Activated T-cell treated with anti-CD3 and anti-CD28 coated beads for 24 hours (primary cell): ENCODE measurements at regions not wholly inside any gene's neighbourhood (a gene's known extent, or its start where the extent isn't known, plus 50 kb on each side); places are given as distances from the start of the nearest gene placed in this dataset.
"Not testable (repeated sequence)": the region's sequence is repeated elsewhere in the genome, so short reads cannot be mapped to it uniquely, and the experiment has no call there.

Experiments
- DNase-seq: peaks from one replicate; pipeline ENCODE4 v3.0.0-alpha.2; 2020; ENCODE audit warnings: low read depth

DNA sequence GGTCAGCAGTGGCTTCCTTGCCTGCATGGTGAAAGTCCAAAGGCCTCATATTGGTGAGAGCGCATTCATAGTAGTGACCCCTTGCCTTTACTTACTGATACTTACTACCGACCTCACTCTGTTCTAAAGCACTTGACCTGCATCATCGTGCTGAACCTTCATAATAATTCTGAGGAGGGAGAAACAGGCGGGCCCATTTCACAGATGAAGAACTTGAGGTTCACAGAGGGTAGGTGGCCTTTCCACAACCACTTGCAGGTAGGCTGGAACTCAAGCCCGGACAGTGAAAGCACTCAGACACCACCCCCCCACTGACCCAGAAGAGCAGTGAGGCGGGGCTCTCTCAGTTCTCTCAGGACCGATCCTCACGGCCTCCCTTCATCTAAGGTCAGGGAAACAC lies 149.4 kb upstream of the CHST15 start:
- DNase-seq: no peak

DNA sequence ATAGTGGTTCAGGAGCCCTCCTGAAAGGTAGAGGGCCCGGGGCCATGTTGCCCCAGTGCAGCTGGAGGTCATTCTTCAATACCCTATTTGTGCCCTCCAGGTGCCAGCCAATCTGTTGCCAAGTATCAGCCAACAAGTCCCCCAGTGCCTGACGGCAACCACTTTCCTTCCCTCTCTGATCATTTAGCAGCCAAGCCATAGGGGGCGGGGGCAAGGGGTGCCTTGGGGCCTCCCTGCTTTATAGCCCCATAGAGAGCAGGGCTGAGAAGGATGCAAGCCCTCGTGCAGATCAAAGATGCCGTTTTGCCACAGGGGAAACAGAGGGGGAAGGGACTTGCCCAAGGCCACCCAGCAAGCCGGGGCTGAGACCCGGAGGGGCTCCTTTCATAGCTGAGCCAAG lies 149.0 kb upstream of the CHST15 start:
- no peak for DNase-seq

- DNase-seq: not testable (repeated sequence)
These were observed 148.1 kb upstream of the CHST15 start for GRCh38 chr10:124241510-124241909.

- DNase-seq: no peak
These were observed 147.5 kb upstream of the CHST15 start for GRCh38 chr10:124240839-124241291.

- no peak for DNase-seq
These were observed 146.3 kb upstream of the CHST15 start for GRCh38 chr10:124239696-124240095.

- DNase-seq: no peak
These were observed 145.7 kb upstream of the CHST15 start for GRCh38 chr10:124239134-124239533.

DNA sequence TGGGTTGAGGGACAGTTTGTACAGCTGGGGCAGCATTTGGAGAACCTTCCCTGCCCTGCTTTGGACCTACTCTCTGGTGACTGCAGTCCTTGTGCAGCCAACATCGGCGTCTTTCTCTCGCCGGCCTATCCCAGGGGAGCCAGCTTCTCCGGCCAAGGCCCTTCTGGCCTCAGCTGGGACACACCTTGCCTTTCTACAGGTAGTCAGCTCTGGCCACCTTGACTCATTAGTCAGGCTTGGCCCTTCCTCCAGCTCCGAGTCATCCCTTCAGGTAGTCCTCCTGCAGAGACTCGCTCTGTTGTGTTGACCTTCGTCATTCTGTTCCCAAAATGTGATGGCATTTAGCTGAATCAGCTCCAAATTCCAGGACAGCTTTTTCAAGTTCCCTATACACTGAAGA lies 145.0 kb upstream of the CHST15 start:
- no peak for DNase-seq

DNA sequence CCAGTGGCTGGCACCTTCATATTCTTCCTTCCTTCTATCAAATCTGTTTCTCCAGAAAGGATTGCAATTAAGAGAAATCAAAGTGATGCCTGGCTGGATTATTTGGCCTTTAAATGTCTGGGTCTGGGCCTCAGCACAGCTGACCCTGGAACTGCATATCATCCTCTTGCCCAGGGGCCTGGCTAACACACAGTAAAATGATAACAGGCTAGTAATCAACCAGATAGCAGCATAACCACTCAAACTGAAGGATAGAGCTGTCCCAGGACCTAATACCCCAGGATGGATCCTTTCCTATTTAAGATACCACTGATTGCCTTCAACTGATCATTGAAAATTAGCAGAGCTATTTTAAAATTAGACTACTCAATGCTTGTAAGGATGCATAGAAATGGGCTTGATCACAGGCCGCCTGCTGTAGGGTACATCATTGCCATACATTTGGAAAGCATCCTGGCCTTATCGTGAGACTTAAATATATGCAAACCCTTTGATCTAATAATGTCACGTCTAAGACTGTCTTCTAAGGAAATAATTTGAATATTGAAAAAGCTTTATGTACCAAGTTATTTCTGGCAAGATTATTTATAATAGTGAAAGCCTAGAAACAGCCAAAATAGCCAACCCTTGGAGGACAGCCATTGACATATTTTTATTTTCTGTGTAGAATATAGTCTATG lies 144.0 kb upstream of the CHST15 start:
- no peak for DNase-seq

DNA sequence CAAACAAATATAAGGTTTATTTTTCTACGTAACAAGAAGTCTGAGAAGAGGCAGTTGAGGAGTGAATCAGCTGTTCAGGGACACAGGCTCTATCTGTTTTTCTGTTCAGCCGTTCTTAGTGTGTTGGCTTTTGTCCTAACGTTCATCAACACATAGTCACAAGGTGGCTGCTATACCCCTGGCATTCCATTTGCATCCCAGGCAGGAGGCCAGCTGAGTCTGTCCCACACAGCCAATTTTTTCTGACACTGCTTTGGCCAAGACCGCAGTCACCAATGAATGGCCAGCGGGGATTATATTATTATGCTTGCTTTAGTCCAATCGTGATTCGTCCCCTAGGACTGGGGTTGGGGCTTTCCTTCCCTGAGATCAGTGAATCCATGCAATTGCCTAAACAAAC lies 143.4 kb upstream of the CHST15 start:
- no peak for DNase-seq

DNA sequence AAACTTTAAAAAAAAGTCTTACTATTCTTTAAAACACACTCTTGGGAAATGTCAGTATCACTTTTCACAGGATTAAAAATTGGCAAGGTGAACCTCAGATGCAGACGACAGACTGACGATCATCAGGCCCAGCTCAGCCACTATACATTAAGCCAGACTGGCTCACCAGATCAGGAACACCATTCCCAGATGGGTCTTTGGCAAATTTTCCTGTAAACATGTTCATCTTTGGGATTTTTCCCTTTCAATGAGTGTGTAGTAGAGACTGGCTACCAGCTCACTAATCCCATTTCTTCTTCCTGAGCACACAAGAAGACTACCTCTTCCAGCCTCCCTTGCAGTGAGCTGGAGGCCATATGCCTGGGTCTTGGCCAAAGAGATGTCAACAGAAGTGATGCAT lies 142.7 kb upstream of the CHST15 start:
- DNase-seq: no peak

- DNase-seq: no peak
These were observed 141.8 kb upstream of the CHST15 start for GRCh38 chr10:124235232-124235631.

- no peak for DNase-seq
These were observed 140.2 kb upstream of the CHST15 start for GRCh38 chr10:124233546-124234138.

DNA sequence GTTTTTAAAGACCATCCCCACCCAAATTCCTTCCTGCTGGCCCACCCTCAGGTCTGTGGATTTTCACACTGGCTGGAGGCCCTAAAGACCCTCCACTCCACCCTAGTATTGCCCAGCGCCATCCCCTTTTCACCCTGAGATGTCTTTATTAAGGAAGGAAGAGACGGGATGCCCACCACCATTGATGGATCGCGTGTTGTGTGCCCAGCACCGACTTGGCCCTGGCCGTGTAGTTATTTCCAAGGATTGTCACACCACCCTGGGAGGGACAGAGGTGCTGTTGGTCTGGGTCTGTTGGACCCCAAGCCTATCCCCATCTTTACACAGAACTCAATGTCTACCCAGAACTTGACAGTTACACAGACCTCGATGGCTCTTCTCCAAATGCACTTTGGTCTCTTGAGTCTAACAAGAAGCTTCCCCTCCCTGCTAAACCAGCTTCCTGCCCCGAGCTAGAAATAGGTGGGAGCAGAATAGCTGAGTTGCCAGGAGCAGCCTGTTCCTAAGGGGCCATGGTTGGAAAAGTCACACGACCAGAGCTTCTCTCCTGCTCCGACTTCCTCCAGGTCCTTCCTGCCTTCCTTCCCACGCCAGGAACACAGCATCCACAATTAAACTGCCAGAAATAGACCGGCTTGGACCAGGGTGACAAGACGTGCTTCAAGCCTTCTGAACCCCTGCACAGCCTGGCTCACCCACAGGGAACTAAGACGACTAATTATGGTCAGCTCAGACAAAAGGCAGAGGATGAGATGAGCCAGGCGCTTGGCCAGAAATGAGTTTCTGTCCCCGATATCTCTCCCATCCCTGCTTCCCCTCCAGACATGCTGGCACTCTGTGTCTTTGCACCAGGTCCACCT lies 139.5 kb upstream of the CHST15 start:
- DNase-seq: no peak

DNA sequence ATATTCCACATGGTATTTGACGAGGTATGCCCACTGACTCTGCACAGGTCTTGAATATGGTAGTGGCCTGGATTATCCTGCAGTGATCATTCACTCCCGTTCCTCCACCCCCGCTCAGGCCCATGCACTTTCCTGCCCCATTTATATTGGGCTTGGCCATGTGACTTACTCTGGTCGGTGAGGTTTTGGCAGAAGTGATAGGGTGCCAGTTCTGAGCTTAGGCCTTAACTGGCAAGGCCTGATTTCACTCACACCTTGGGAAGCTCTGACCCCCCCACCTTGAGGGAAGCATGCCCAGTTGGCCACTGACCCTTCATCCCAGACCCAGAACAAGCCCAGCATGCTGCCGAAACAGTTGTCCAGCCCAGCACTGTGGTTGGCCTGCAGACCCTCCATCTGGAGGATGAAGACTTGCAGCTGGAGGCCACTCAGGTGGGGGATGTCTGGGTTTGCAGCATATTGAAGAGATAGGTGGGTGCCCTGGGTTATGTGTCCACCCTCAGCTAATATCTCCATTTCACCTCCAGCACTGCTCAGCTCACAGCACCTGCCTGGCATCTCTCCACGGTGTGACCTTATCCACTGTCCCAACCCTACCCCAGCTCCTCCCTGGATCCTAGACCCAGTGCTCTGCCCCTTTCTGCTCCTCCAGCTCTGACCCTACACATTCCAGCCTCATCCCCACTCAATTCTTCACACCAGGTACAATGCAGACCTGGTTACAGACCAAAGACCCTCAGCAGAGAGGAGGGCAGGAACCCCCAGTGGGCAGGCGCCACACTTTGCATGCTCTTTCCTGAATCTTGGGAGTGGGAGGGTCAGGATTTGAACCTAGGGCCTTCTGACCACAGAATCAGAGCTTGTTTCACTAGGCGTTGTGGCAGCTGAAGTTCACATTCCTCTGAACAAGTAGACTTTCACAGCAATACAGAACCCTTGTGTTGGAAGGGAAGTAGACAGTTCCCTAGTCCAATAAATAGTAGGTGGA lies 138.1 kb upstream of the CHST15 start:
- DNase-seq: no peak

GRCh38 chr10:124230635-124231167 lies 137.3 kb upstream of the CHST15 start:
- no peak for DNase-seq

- no peak for DNase-seq
These were observed 136.7 kb upstream of the CHST15 start for GRCh38 chr10:124229989-124230634.

DNA sequence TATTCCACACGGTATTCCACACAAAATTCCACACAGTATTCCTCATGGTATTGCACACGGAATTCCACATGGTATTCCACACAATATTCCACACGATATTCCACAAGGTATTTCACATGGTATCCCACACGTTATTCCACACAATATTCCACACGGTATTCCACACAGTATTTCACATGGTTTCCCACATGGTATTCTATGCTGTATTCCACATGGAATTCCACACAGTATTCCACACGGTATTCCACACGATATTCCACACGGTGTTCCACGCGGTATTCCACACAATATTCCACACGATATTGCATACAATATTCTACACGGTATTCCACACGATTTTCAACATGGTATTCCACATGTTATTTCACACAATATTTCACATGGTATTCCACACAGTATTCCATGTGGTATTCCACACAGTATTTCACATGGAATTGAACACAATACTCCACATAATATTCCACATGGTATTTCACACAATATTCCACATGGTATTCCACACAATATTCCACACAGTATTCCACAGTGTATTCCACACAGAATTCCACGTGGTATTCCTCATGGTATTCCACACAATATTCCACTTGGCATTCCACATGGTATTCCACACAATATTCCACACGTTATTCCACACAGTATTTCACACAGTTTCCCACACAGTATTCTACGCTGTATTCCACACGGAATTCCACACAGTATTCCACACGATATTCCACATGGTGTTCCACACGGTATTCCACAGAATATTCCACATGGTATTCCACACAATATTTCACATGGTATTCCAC lies 136.0 kb upstream of the CHST15 start:
- DNase-seq: no peak

GRCh38 chr10:124228471-124228870 lies 135.1 kb upstream of the CHST15 start:
- DNase-seq: no peak

GRCh38 chr10:124227988-124228387 lies 134.6 kb upstream of the CHST15 start:
- no peak for DNase-seq
